Kidney epithelial cell (primary cell): ENCODE measurements at regions not wholly inside any gene's neighbourhood (a gene's known extent, or its start where the extent isn't known, plus 50 kb on each side); places are given as distances from the start of the nearest gene placed in this dataset.

Experiments used
- DNase-seq: peaks from one replicate; pipeline ENCODE4 v3.0.0-alpha.2; 2010; ENCODE audit warnings: low read depth
- H3K27me3 ChIP-seq: 2 replicates; pipeline ENCODE4 v1.6.0; 2011; ENCODE audit warnings: low read length; ENCODE audit not compliant: control insufficient read depth, insufficient read depth
- H3K36me3 ChIP-seq: 2 replicates; pipeline ENCODE4 v1.5.1; 2011; ENCODE audit warnings: low read length; ENCODE audit not compliant: control insufficient read depth, insufficient read depth
- H3K4me3 ChIP-seq: 2 replicates; pipeline ENCODE4 v1.5.1; 2011; ENCODE audit warnings: low read depth, mild to moderate bottlenecking, control low read depth, low read length
- CTCF ChIP-seq: IDR thresholded peaks from 2 replicates; pipeline ENCODE4 v1.5.1; 2011; ENCODE audit warnings: mild to moderate bottlenecking, moderate library complexity, low read length, control low read depth, inconsistent platforms; ENCODE audit not compliant: insufficient read depth, poor library complexity, severe bottlenecking

GRCh38 chr2:240211096-240211495 is 70.6 kb upstream of the OTOS start:
- no peak overlapping the region for H3K4me3 ChIP-seq
- TF ChIP-seq CTCF = no peak
- peaks cover 2% of the 10 kb centered on the region for H3K27me3 ChIP-seq
- DNase-seq = no peak
- H3K36me3 ChIP-seq = no peaks in the 10 kb centered on the region

DNA sequence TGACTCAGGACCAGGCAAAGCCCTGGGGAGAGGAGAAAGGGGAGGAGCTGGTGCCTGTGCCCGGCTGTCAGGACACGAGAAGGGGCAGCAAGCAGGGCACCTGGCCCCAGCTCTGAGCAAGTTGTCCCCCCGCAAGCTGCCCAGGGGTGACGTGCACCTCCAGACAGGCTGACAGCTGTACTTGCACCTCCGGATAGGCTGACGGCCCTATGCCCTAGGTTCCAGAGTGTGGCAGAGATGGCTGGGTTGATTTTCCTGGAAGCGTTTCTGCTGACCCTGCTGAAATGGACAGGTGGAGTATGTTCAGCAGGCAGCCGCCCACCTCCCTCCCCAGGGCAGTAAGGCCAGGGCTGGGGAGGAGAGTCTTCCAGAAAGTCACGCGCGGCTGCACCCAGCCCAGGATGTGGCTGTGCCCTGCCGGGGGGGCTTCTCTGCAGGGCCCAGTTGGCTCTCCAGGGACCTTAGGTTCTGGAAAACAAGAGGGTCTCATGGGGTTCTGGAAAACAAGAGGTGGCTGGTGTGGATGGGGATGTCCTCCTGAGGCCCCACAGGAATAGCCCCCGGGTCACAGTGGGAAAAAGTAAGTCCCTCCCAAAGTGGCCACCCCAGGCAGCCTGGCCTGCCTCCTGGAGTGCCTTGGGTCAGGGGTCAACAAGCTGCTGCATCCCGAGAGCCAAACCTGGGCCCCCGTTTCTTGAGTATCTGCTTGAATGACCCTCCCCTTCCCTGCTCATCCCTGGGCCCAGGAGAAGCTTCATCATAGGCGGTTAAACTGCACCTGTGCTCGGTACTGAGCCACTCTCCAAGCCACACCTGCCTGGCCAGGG is 71.4 kb upstream of the OTOS start:
- no peak for DNase-seq
- no peak for TF ChIP-seq CTCF
- Histone ChIP-seq H3K27me3 (peaks cover 2% of the 10 kb centered on the region), H3K4me3 (no peak overlapping the region), H3K36me3 (no peaks in the 10 kb centered on the region)

DNA sequence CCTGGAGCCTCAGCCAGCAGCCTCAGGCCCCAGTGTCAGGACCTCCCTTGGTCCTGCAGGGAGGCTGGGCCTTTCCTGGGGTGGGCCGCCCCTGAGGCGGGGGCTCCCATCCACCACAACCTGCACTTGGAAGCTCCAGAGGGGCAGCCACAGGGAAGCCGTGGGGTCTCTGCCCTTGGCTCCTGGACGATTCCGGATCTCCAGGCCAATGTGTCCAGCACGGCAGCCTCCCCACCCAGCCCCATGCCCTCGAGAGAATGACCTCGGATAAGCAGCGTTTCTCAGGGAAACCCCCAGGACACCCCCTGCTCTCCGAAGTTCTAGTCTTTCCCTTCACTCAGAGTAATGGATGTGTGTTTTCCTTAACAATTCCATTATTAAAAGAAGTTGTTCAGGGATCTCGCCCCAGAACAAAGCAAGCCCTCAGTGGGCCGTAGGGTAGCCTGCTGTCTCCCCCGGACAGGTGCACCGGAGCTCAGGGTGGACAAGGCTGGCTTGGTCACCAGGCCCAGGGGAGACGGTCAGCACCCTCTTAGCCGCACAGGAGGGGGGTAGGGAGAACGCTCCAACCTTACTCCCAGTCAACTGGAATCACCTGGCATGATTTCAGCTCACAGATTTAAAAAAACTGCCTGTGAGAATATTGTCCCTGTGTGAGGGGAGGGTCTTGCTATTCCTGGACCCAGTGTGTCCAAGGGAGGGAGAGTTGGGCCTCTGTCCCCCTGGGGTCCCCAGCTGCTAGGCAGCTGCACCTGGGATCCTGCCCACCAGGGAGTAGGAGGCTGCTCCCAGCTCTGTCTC is 72.2 kb upstream of the OTOS start:
- peaks cover 2% of the 10 kb centered on the region for H3K27me3 ChIP-seq
- no peaks in the 10 kb centered on the region for H3K36me3 ChIP-seq
- TF ChIP-seq CTCF = no peak
- no peak overlapping the region for H3K4me3 ChIP-seq
- DNase-seq = no peak

- peaks cover 4% of the 10 kb centered on the region for H3K27me3 ChIP-seq
- TF ChIP-seq CTCF = no peak
- no peak for DNase-seq
- H3K4me3 ChIP-seq = no peak overlapping the region
- no peaks in the 10 kb centered on the region for H3K36me3 ChIP-seq
Observed at GRCh38 chr2:240213226-240213475, 72.7 kb upstream of the OTOS start.

DNA sequence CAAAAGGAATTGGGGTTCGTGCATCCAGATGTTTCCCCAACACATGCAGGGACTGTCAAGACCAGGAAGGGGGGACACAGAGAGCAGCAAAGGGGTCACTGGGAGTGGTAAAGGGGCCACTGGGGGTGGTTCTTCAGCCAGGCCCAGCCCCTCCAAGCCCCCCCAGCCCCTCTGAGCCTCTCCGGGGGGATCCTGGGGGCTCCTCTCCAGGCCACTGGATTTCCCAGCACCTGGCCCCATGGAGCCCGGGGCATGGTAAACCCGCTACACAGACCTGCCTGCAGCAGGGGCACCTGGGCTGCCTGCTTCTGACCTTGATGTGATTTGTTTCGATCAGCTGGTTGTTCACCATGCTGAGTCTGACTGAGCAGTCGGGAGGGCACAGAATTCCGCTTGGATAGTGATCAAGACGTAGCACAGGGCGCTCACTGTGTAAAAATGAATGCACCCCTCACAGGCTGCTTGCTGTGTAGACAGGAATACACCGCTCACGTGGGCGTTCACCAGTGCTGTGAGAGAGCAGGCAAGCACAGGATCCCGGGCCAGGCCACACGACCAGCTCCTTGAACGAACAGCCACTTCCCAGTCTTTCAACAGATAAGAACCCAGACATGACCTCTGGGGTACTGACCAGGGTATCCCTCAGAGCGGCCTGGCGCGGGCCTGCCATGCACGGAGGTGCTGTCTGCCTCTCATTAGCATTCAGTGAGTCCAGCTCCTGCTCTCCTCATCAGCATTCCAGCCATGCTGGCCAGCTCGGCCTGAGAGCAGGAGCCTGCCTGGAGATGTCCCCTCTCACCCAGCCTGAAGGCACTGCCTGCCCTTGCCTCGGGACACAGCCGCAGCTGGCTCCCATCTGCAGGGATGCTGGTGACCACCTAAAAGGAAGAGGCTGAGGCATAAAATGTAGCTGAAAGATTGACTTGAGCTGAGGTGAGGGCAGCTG is 73.3 kb upstream of the OTOS start:
- H3K27me3 ChIP-seq = peaks cover 4% of the 10 kb centered on the region
- H3K4me3 ChIP-seq = no peak overlapping the region
- no peak for DNase-seq
- no peaks in the 10 kb centered on the region for H3K36me3 ChIP-seq
- TF ChIP-seq CTCF = no peak
